ENCODE measurements at regions not wholly inside any gene's neighbourhood (a gene's known extent, or its start where the extent isn't known, plus 50 kb on each side); places are given as distances from the start of the nearest gene placed in this dataset.
A peak's percentile ranks its signal among the peaks of the same experiment; 100 is the strongest.
"Not testable (repeated sequence)": the region's sequence is repeated elsewhere in the genome, so short reads cannot be mapped to it uniquely, and the experiment has no call there.

DNA sequence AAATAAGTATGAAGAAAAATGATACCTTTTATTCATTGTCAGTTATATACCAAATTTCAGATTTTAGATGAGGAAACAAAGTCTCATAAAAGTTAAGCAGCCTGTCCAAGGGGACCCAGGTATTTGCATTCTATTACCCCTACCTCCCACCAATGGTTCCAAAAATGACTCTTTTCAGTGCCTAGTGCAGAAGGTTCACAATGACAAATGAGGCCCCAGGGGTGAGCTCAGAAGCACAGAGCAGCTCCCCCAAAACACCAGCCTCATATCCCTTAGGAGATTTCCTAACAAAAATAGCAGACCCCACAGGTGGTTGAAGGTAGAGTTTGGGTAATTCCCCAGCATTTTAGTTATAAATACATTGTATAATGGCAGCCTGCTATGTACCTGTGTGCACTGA is 168.6 kb downstream of the REEP3 start:
- no peak overlapping the region for H3K4me3 ChIP-seq (ENCODE audit: low read depth, low read length)
- no peak for DNase-seq (ENCODE audit: low read depth)
- no peak for TF ChIP-seq CTCF (IDR thresholded peaks at IDR 0.05; ENCODE audit: low read depth, low read length, missing control alignments)

- TF ChIP-seq CTCF (IDR thresholded peaks at IDR 0.05; ENCODE audit: low read depth, low read length, missing control alignments): no peak
- DNase-seq (ENCODE audit: low read depth): no peak
Observed at GRCh38 chr10:63692220-63692896, 171.2 kb downstream of the REEP3 start.

DNA sequence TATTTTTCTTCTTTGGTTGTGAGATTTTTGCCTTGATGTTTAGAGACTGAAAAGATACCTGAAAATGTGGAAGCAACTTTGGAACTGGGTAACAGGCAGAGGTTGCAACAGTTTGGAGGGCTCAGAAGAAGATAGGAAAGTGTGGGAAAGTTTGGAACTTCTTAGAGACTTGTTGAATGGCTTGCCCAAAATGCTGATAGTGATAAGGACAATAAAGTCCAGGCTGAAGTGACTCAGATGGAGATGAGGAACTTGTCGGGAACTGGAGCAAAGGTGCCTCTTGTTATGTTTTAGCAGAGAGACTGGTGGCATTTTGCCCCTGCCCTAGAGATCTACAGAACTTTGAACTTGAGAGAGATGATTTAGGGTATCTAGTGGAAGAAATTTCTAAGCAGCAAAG is 171.8 kb downstream of the REEP3 start:
- not testable (repeated sequence) for H3K4me3 ChIP-seq (ENCODE audit: low read depth, low read length); DNase-seq (ENCODE audit: low read depth)

More at GRCh38 chr10:63692220-63692896, 171.2 kb downstream of the REEP3 start:
- H3K4me3 ChIP-seq (ENCODE audit: low read depth, low read length): no peak overlapping the region

DNA sequence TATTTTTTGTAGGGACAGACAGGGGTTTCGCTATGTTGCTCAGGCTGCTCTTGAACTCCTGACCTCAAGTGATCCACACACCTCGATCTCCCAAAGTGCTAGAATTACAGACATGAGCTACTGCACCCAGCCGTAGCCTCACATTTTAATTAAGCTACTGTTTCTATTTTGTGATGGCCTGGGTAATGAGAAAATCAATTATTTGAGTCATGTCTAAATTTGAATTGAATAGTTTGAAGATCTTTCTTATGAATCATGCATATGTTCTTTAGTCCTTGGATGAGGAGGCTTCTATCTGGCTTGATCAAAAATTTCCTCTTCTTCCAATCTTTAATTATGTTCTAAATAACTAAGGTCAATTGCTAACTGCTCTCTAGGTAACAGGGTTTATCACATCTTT is 175.0 kb downstream of the REEP3 start:
- no peak for TF ChIP-seq CTCF (IDR thresholded peaks at IDR 0.05; ENCODE audit: low read depth, low read length, missing control alignments)
- no peak overlapping the region for H3K4me3 ChIP-seq (ENCODE audit: low read depth, low read length)
- no peak for DNase-seq (ENCODE audit: low read depth)

DNA sequence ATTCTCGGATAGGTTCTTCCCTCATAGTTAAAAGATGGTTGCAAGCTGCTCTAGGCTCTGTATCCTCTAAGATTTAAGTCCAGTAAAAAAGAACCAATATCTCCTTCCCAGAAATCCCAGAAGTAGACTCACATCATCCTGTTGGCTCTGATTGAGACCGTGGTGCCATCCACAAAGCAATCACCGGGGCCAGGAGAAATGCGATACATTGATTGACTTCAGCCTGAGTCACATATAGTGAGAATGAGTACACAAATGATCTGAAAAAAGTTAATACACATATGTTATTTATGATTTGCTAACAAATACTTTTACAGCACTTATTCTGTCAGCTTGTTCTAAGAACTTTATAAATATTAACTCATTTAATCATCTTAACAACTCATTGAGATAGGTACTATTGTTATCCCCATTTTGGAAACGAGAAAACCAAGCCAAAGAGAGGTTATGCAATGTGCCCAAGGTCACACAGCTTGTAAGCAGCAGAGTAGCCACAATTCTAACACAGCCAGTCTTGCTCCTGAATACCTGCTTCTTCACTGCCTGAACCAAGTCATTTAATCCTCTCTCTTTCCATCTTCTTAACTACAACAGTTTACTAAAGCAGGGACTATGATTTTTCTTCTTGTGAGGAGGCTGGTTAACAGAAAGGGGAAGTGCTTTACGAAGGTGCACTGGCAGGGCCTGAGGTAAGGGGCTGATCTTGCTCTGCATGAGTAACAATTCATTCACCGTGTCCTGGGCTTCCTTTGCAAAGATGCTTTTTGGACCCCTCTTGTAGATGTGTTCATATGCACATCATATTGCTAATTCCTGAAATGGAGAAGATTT is 177.0 kb downstream of the REEP3 start:
- no peak overlapping the region for H3K4me3 ChIP-seq (ENCODE audit: low read depth, low read length)
- peak; percentile 22 for DNase-seq (ENCODE audit: low read depth)

GRCh38 chr10:63698787-63699150 is 177.6 kb downstream of the REEP3 start:
- H3K4me3 ChIP-seq (ENCODE audit: low read depth, low read length): no peak overlapping the region
- DNase-seq (ENCODE audit: low read depth): no peak
- TF ChIP-seq CTCF (IDR thresholded peaks at IDR 0.05; ENCODE audit: low read depth, low read length, missing control alignments): peak; percentile 3

More for the DNA sequence above, 177.0 kb downstream of the REEP3 start:
- TF ChIP-seq CTCF (IDR thresholded peaks at IDR 0.05; ENCODE audit: low read depth, low read length, missing control alignments): no peak

DNA sequence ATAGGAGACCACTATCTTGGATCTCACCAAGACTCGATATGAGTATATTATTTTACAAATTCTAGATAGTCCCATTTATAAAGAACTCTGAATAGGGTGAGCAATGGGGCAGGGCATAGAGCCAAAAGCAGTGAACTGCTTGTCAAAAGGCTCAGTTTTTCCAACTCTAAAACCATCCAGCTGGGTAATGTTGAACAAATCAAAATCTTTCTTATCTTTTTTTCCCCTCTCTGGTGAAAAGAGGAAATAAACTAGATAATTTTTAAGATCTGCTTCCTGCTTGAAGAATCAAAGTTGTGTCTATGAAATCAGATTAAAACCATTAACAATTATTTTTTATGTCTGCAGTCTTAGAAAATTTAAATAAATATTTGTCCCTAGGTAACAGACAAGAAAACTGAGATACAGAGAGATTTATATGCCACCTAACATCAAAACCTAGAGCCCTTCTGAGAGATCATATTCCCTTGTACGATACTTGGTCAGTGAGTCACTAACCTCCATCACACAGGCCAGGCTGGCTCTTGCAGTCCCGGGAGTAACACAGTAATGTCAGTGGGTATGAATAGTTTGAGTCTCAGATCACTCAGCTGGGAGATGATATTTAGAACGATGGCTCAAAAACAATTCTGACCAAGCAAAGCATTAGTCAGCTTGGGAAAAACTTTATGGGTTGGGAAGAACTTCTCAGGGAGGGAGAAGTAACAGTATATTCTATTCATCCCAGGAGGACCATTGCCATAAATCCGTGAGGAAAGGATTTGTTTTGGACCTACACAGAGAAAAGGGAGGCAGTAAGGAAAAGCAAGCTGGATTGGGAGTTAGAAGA is 178.8 kb downstream of the REEP3 start:
- H3K4me3 ChIP-seq (ENCODE audit: low read depth, low read length): no peak overlapping the region
- DNase-seq (ENCODE audit: low read depth): no peak
- no peak for TF ChIP-seq CTCF (IDR thresholded peaks at IDR 0.05; ENCODE audit: low read depth, low read length, missing control alignments)

Measured in GM12864 (cell line).